Breast epithelium (tissue), 3 donors: ENCODE measurements at regions not wholly inside any gene's neighbourhood (a gene's known extent, or its start where the extent isn't known, plus 50 kb on each side); places are given as distances from the start of the nearest gene placed in this dataset.
"Not testable (repeated sequence)": the region's sequence is repeated elsewhere in the genome, so short reads cannot be mapped to it uniquely, and the experiment has no call there.

Experiments used
- POLR2AphosphoS5 ChIP-seq, 3 donors: sonication (generic); formaldehyde crosslinking; IDR thresholded peaks; one replicate each; pipeline ENCODE4 v1.6.1; 2017; ENCODE audit warnings: antibody characterized with exemption in 3 of 3
- TF ChIP-seq, protein P1 (sequence below), 3 donors: fragments of 450-650 bp; IDR thresholded peaks; one replicate each; pipeline ENCODE4 v1.5.1; 2016 to 2017; ENCODE audit warnings: antibody characterized with exemption in 3 of 3, mild to moderate bottlenecking in 3 of 3, moderate library complexity in 3 of 3

DNA sequence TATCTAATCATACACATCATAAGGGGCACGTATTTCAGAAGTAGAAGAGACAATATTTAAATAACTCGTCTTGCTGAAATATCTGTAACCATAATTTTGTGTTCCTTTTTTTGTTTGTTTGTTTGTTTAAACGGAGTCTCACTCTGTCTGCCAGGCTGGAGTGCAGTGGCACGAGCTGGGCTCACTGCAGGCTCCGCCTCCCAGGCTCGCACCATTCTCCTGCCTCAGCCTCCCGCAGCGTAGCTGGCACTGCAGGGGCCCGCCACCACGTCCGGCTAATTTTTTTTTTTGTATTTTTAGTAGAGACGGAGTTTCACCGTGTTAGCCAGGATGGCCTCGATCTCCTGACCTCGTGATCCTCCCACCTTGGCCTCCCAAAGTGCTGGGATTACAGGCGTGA lies 248.9 kb downstream of the KCNJ3 start:
- TF ChIP-seq, protein P1, sequence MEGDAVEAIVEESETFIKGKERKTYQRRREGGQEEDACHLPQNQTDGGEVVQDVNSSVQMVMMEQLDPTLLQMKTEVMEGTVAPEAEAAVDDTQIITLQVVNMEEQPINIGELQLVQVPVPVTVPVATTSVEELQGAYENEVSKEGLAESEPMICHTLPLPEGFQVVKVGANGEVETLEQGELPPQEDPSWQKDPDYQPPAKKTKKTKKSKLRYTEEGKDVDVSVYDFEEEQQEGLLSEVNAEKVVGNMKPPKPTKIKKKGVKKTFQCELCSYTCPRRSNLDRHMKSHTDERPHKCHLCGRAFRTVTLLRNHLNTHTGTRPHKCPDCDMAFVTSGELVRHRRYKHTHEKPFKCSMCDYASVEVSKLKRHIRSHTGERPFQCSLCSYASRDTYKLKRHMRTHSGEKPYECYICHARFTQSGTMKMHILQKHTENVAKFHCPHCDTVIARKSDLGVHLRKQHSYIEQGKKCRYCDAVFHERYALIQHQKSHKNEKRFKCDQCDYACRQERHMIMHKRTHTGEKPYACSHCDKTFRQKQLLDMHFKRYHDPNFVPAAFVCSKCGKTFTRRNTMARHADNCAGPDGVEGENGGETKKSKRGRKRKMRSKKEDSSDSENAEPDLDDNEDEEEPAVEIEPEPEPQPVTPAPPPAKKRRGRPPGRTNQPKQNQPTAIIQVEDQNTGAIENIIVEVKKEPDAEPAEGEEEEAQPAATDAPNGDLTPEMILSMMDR (IDR thresholded peaks at IDR 0.05) = not testable (repeated sequence)
- not testable (repeated sequence) for TF ChIP-seq POLR2AphosphoS5 (IDR thresholded peaks at IDR 0.05)
